SH-SY5Y (cell line): ENCODE measurements at regions not wholly inside any gene's neighbourhood (a gene's known extent, or its start where the extent isn't known, plus 50 kb on each side); places are given as distances from the start of the nearest gene placed in this dataset.

Experiments used
- GATA2 ChIP-seq: IDR thresholded peaks from 2 replicates; pipeline ENCODE4 v1.6.1; 2011; ENCODE audit warnings: mild to moderate bottlenecking, low read depth, low read length
- GATA3 ChIP-seq: IDR thresholded peaks from 2 replicates; pipeline ENCODE4 v1.6.1; 2011; ENCODE audit warnings: low read depth, mild to moderate bottlenecking, low read length, moderate library complexity

DNA sequence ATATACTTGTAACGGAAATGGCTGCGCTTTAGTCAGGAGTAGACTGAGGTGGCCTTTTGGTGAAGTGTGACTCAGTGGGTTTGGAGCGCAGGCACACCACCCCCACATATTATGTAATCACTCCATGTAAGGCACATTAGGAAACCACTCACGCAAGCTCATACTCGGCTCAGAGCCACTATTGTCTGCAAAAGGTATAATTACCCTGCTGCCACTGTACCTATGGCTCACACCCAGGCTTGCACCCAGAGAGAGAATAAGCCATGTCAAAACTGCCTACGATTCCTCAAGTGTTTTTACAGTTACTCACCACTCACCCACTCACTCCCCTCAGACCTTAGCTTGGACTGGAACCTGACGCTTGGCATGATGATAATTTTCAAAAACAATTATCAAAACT, 611.9 kb upstream of the CCDC54 start:
- no peak for TF ChIP-seq GATA2
- no peak for TF ChIP-seq GATA3
